ENCODE measurements at regions not wholly inside any gene's neighbourhood (a gene's known extent, or its start where the extent isn't known, plus 50 kb on each side); places are given as distances from the start of the nearest gene placed in this dataset.
A peak's percentile ranks its signal among the peaks of the same experiment; 100 is the strongest.
"Not testable (repeated sequence)": the region's sequence is repeated elsewhere in the genome, so short reads cannot be mapped to it uniquely, and the experiment has no call there.

DNA sequence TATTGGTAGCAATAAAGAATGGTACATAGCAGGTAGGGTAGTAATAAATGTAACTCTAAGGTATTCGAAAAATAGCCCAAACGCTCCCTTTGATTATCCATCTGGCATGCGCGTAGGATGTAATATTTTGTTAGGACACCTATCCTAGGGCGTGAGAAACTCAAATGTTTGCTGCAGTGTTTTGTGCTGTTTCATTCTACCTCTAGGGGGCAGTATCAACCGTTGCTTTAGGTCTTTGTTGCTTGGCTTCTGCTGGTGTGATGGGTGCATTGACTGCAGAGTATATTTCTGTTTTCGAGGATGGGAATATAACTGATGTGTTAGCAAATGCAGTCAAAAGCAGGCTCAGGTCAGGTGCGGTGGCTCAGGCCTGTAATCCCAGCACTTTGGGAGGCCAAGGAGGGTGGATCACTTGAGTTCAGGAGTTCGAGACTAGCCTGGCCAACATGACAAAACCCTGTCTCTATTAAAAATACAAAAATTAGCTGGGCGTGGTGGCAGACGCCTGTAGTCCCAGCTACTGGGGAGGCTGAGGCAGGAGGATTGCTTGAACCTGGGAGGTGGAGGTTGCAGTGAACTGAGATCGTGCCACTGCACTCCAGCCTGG lies 55.7 kb downstream of the KATNIP start:
- H3K36me3 ChIP-seq (ENCODE audit: control insufficient read depth in 1 of 2, insufficient read depth in 2 of 2, low read length in 2 of 2); H3K9me2 ChIP-seq (ENCODE audit: insufficient read depth); H3K27me3 ChIP-seq (ENCODE audit: insufficient read depth, low read length); H3K79me2 ChIP-seq (ENCODE audit: insufficient read depth, low read length); CTCF ChIA-PET; H3K9me3 ChIP-seq (ENCODE audit: control insufficient read depth in 1 of 2, insufficient read depth in 1 of 2, low read depth in 1 of 2, low read length in 2 of 2); BruUV-seq (replicated peaks); H3K4me1 ChIP-seq (ENCODE audit: control insufficient read depth in 1 of 2, insufficient read depth in 2 of 2, low read length in 2 of 2); H3K9ac ChIP-seq (ENCODE audit: low read length); H2AFZ ChIP-seq (ENCODE audit: low read depth, low read length, poor library complexity, severe bottlenecking); RAD21 ChIA-PET (ENCODE audit: low non-redundant PET in 1 of 2, low total read pairs in 2 of 2, uncharacterized antibody in 2 of 2, unreplicated experiment in 2 of 2); H3K27ac ChIP-seq (ENCODE audit: low read depth, low read length); H3K4me3 ChIP-seq (replicated peaks in 1 of 2; ENCODE audit: low read depth in 1 of 2, low read length in 2 of 2); POLR2A ChIA-PET; H3K4me2 ChIP-seq (ENCODE audit: low read length); H4K20me1 ChIP-seq (ENCODE audit: insufficient read depth): not testable (repeated sequence)
- TF ChIP-seq RAD21 (IDR thresholded peaks at IDR 0.05; ENCODE audit: low read depth) (peak; percentile 57), CTCF (IDR thresholded peaks at IDR 0.05 in 2 of 3, conservative IDR thresholded peaks at IDR 0.05 in 1 of 3; ENCODE audit: borderline replicate concordance in 1 of 3, insufficient read depth in 1 of 3, low read depth in 2 of 3, low read length in 2 of 3) (peak; percentile 43 to 92 (median 87); a peak in 5 of 6 replicates)
- intact Hi-C loops (cut with micrococcal nuclease) = loop anchor here (1.0 kb wide), 1 partner anchor 262 kb away; no protein-coding TSS in a partner anchor
- DNase-seq (ENCODE audit: low read depth, low spot score) (peak; percentile 31), ATAC-seq (peak; percentile 95)

- RAD21 ChIA-PET (ENCODE audit: low non-redundant PET in 1 of 2, low total read pairs in 2 of 2, uncharacterized antibody in 2 of 2, unreplicated experiment in 2 of 2) = no interaction called here
- Histone ChIP-seq H3K79me2 (ENCODE audit: insufficient read depth, low read length) (no peaks in the 10 kb centered on the region), H3K27ac (ENCODE audit: low read depth, low read length) (no peak overlapping the region), H3K4me2 (ENCODE audit: low read length) (no peak overlapping the region), H3K36me3 (ENCODE audit: control insufficient read depth in 1 of 2, insufficient read depth in 2 of 2, low read length in 2 of 2) (no peaks in the 10 kb centered on the region), H3K4me3 (replicated peaks in 1 of 2; ENCODE audit: low read depth in 1 of 2, low read length in 2 of 2) (no peak overlapping the region), H3K9me2 (ENCODE audit: insufficient read depth) (no peaks in the 10 kb centered on the region), H3K9me3 (ENCODE audit: control insufficient read depth in 1 of 2, insufficient read depth in 1 of 2, low read depth in 1 of 2, low read length in 2 of 2) (no peaks in the 10 kb centered on the region), H3K4me1 (ENCODE audit: control insufficient read depth in 1 of 2, insufficient read depth in 2 of 2, low read length in 2 of 2) (no peaks in the 10 kb centered on the region), H4K20me1 (ENCODE audit: insufficient read depth) (no peaks in the 10 kb centered on the region), H3K27me3 (ENCODE audit: insufficient read depth, low read length) (no peaks in the 10 kb centered on the region), H2AFZ (ENCODE audit: low read depth, low read length, poor library complexity, severe bottlenecking) (no peak overlapping the region), H3K9ac (ENCODE audit: low read length) (no peak overlapping the region)
- CTCF ChIA-PET = interaction anchor here (1.2 kb wide), 1 partner anchor 256 kb away, joined by 3 read pairs; no protein-coding TSS in a partner anchor
- ATAC-seq = no peak
- no TSS peak for BruUV-seq (replicated peaks)
- intact Hi-C loops (cut with micrococcal nuclease) = no loop called here
- DNase-seq (ENCODE audit: low read depth, low spot score) = no peak
- POLR2A ChIA-PET = no interaction called here
- TF ChIP-seq ATF3 (IDR thresholded peaks at IDR 0.05) = no peak
- no peak for TF ChIP-seq CBX3 (IDR thresholded peaks at IDR 0.05; ENCODE audit: low read depth)
- TF ChIP-seq POLR2A (IDR thresholded peaks at IDR 0.05; ENCODE audit: borderline replicate concordance, extremely low read depth, insufficient read depth, insufficient read length) = no peak
- TF ChIP-seq SIN3A (IDR thresholded peaks at IDR 0.05; ENCODE audit: low read depth) = no peak
- TF ChIP-seq TCF7L2 (IDR thresholded peaks at IDR 0.05; ENCODE audit: borderline replicate concordance, extremely low read depth, insufficient read depth, insufficient read length) = no peak
- TF ChIP-seq POLR2AphosphoS5 (IDR thresholded peaks at IDR 0.05; ENCODE audit: low read depth, low read length) = no peak
- no peak for TF ChIP-seq EZH2 (IDR thresholded peaks at IDR 0.05)
- TF ChIP-seq CTCF (IDR thresholded peaks at IDR 0.05 in 2 of 3, conservative IDR thresholded peaks at IDR 0.05 in 1 of 3; ENCODE audit: borderline replicate concordance in 1 of 3, insufficient read depth in 1 of 3, low read depth in 2 of 3, low read length in 2 of 3) = no peak
- TF ChIP-seq YY1 (IDR thresholded peaks at IDR 0.05; ENCODE audit: extremely low read depth, insufficient replicate concordance, low read depth, low read length) = no peak
- TF ChIP-seq RAD21 (IDR thresholded peaks at IDR 0.05; ENCODE audit: low read depth) = no peak
- TF ChIP-seq JUND (IDR thresholded peaks at IDR 0.05) = no peak
- no peak for TF ChIP-seq EZH2phosphoT487 (IDR thresholded peaks at IDR 0.05; ENCODE audit: borderline replicate concordance)
- TF ChIP-seq EGR1 (IDR thresholded peaks at IDR 0.05; ENCODE audit: low read depth) = no peak
- TF ChIP-seq, protein P1, sequence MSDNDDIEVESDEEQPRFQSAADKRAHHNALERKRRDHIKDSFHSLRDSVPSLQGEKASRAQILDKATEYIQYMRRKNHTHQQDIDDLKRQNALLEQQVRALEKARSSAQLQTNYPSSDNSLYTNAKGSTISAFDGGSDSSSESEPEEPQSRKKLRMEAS (IDR thresholded peaks at IDR 0.05) = no peak
Observed at GRCh38 chr16:27611340-27611739, 61.4 kb downstream of the KATNIP start.
